ENCODE measurements at regions not wholly inside any gene's neighbourhood (a gene's known extent, or its start where the extent isn't known, plus 50 kb on each side); places are given as distances from the start of the nearest gene placed in this dataset.

GRCh38 chr10:130498934-130499333 is 362.7 kb downstream of the GLRX3 start:
- DNase-seq (ENCODE audit: unreplicated experiment) = no peak
- no peaks in the 10 kb centered on the region for H3K36me3 Mint-ChIP-seq (ENCODE audit: insufficient read depth, unreplicated experiment)
- no peak for TF ChIP-seq CTCF (IDR thresholded peaks at IDR 0.05; ENCODE audit: unreplicated experiment)
- CTCF ChIA-PET = no interaction called here
- no peaks in the 10 kb centered on the region for H3K4me1 Mint-ChIP-seq (ENCODE audit: insufficient read depth, unreplicated experiment)
- no peak overlapping the region for H3K27ac Mint-ChIP-seq (ENCODE audit: low read depth, unreplicated experiment)
- peaks cover 16% of the 10 kb centered on the region for H3K9me3 Mint-ChIP-seq (ENCODE audit: unreplicated experiment)
- POLR2A ChIA-PET = no interaction called here
- H3K4me3 Mint-ChIP-seq (ENCODE audit: unreplicated experiment) = no peak overlapping the region
- H3K27me3 Mint-ChIP-seq (ENCODE audit: insufficient read depth, unreplicated experiment) = no peaks in the 10 kb centered on the region
- intact Hi-C loops (cut with micrococcal nuclease) = no loop called here
- BruUV-seq (replicated peaks) = no TSS peak

GRCh38 chr10:130499541-130499940 is 363.4 kb downstream of the GLRX3 start:
- intact Hi-C loops (cut with micrococcal nuclease) = no loop called here
- CTCF ChIA-PET = no interaction called here
- Mint-ChIP-seq H3K27me3 (ENCODE audit: insufficient read depth, unreplicated experiment) (no peaks in the 10 kb centered on the region), H3K9me3 (ENCODE audit: unreplicated experiment) (peaks cover 21% of the 10 kb centered on the region), H3K36me3 (ENCODE audit: insufficient read depth, unreplicated experiment) (no peaks in the 10 kb centered on the region), H3K4me1 (ENCODE audit: insufficient read depth, unreplicated experiment) (no peaks in the 10 kb centered on the region), H3K27ac (ENCODE audit: low read depth, unreplicated experiment) (no peak overlapping the region), H3K4me3 (ENCODE audit: unreplicated experiment) (no peak overlapping the region)
- no TSS peak for BruUV-seq (replicated peaks)
- no peak for DNase-seq (ENCODE audit: unreplicated experiment)
- no peak for TF ChIP-seq CTCF (IDR thresholded peaks at IDR 0.05; ENCODE audit: unreplicated experiment)
- POLR2A ChIA-PET = no interaction called here

- no TSS peak for BruUV-seq (replicated peaks)
- Mint-ChIP-seq H3K27ac (ENCODE audit: low read depth, unreplicated experiment) (no peak overlapping the region), H3K27me3 (ENCODE audit: insufficient read depth, unreplicated experiment) (no peaks in the 10 kb centered on the region), H3K9me3 (ENCODE audit: unreplicated experiment) (peaks cover 29% of the 10 kb centered on the region), H3K4me1 (ENCODE audit: insufficient read depth, unreplicated experiment) (no peaks in the 10 kb centered on the region), H3K4me3 (ENCODE audit: unreplicated experiment) (no peak overlapping the region), H3K36me3 (ENCODE audit: insufficient read depth, unreplicated experiment) (no peaks in the 10 kb centered on the region)
- intact Hi-C loops (cut with micrococcal nuclease) = no loop called here
- TF ChIP-seq CTCF (IDR thresholded peaks at IDR 0.05; ENCODE audit: unreplicated experiment) = no peak
- ChIA-PET POLR2A (no interaction called here), CTCF (no interaction called here)
- DNase-seq (ENCODE audit: unreplicated experiment) = no peak
Observed at GRCh38 chr10:130500261-130501000, 364.2 kb downstream of the GLRX3 start.

- intact Hi-C loops (cut with micrococcal nuclease) = no loop called here
- Mint-ChIP-seq H3K36me3 (ENCODE audit: insufficient read depth, unreplicated experiment) (no peaks in the 10 kb centered on the region), H3K4me1 (ENCODE audit: insufficient read depth, unreplicated experiment) (no peaks in the 10 kb centered on the region), H3K9me3 (ENCODE audit: unreplicated experiment) (peaks cover 31% of the 10 kb centered on the region), H3K27ac (ENCODE audit: low read depth, unreplicated experiment) (no peak overlapping the region), H3K4me3 (ENCODE audit: unreplicated experiment) (no peak overlapping the region), H3K27me3 (ENCODE audit: insufficient read depth, unreplicated experiment) (no peaks in the 10 kb centered on the region)
- POLR2A ChIA-PET = no interaction called here
- CTCF ChIA-PET = no interaction called here
- no TSS peak for BruUV-seq (replicated peaks)
- TF ChIP-seq CTCF (IDR thresholded peaks at IDR 0.05; ENCODE audit: unreplicated experiment) = no peak
- no peak for DNase-seq (ENCODE audit: unreplicated experiment)
Observed at GRCh38 chr10:130507461-130507860, 371.3 kb downstream of the GLRX3 start.

Data from MCF 10A (cell line).